Loucy (cell line): ENCODE measurements at regions not wholly inside any gene's neighbourhood (a gene's known extent, or its start where the extent isn't known, plus 50 kb on each side); places are given as distances from the start of the nearest gene placed in this dataset.

ENCODE experiments used
- H2AFZ ChIP-seq: fragments of 200-600 bp; sonication (generic); 2 replicates; pipeline ENCODE4 v1.6.0; 2016; ENCODE audit warnings: antibody characterized with exemption, mild to moderate bottlenecking, low read length, moderate library complexity
- H3F3A ChIP-seq: fragments of 200-600 bp; 2 replicates; pipeline ENCODE4 v1.6.0; 2016; ENCODE audit warnings: antibody characterized with exemption, low read depth, mild to moderate bottlenecking
- H3K27me3 ChIP-seq: fragments of 200-600 bp; sonication (generic); 2 replicates; pipeline ENCODE4 v1.6.1; 2014; ENCODE audit warnings: low read length, mild to moderate bottlenecking; ENCODE audit not compliant: insufficient read depth, poor library complexity, severe bottlenecking
- H3K36me3 ChIP-seq: fragments of 200-600 bp; sonication (generic); 2 replicates; pipeline ENCODE4 v1.6.1; 2016; ENCODE audit warnings: low read length; ENCODE audit not compliant: insufficient read depth
- H3K4me1 ChIP-seq: fragments of 200-600 bp; sonication (generic); 2 replicates; pipeline ENCODE4 v1.5.1; 2014; ENCODE audit warnings: low read length, mild to moderate bottlenecking; ENCODE audit not compliant: insufficient read depth, poor library complexity, severe bottlenecking
- H3K4me2 ChIP-seq: fragments of 200-600 bp; sonication (generic); 2 replicates; pipeline ENCODE4 v1.6.0; 2014; ENCODE audit warnings: antibody characterized with exemption, low read length, low read depth, mild to moderate bottlenecking; ENCODE audit not compliant: poor library complexity, severe bottlenecking
- H3K4me3 ChIP-seq: fragments of 200-600 bp; sonication (generic); 2 replicates; pipeline ENCODE4 v1.5.1; 2014; ENCODE audit warnings: low read length, mild to moderate bottlenecking, mixed read lengths; ENCODE audit not compliant: poor library complexity, severe bottlenecking
- H3K79me2 ChIP-seq: fragments of 200-600 bp; sonication (generic); 2 replicates; pipeline ENCODE4 v1.6.1; 2014; ENCODE audit warnings: low read length; ENCODE audit not compliant: insufficient read depth
- H3K9ac ChIP-seq: fragments of 200-600 bp; sonication (generic); 2 replicates; pipeline ENCODE4 v1.6.0; 2014; ENCODE audit warnings: mild to moderate bottlenecking, low read depth, low read length, moderate library complexity; ENCODE audit not compliant: poor library complexity, severe bottlenecking
- H3K9me2 ChIP-seq: fragments of 200-600 bp; sonication (generic); replicated peaks from 2 replicates; pipeline ENCODE4 v1.6.1; 2016; ENCODE audit warnings: low read depth, low read length, mixed read lengths
- H3K9me3 ChIP-seq: fragments of 200-600 bp; sonication (generic); 2 replicates; pipeline ENCODE4 v1.6.1; 2014; ENCODE audit warnings: mild to moderate bottlenecking, antibody characterized with exemption, low read length, low read depth; ENCODE audit not compliant: insufficient read depth
- H4K20me1 ChIP-seq: fragments of 200-600 bp; sonication (generic); 2 replicates; pipeline ENCODE4 v1.6.0; 2014; ENCODE audit warnings: antibody characterized with exemption, low read length, mild to moderate bottlenecking; ENCODE audit not compliant: insufficient read depth, poor library complexity, severe bottlenecking
- CTCF ChIP-seq: fragments of 200-600 bp; sonication (generic); conservative IDR thresholded peaks from 2 replicates; pipeline ENCODE4 v1.5.1; 2014; ENCODE audit warnings: mild to moderate bottlenecking, antibody characterized with exemption, low read length
- EZH2phosphoT487 ChIP-seq: fragments of 200-600 bp; IDR thresholded peaks from 2 replicates; pipeline ENCODE4 v1.6.1; 2018; ENCODE audit warnings: antibody characterized with exemption, mild to moderate bottlenecking, moderate library complexity, borderline replicate concordance

GRCh38 chr6:11858439-11858838 lies 79.8 kb upstream of the ADTRP start:
- H3K9me2 ChIP-seq, result no peaks in the 10 kb centered on the region
- H3F3A ChIP-seq, result no peaks in the 10 kb centered on the region
- no peak overlapping the region for H3K9ac ChIP-seq
- no peaks in the 10 kb centered on the region for H3K27me3 ChIP-seq
- 0 out of 2 replicates have a peak, but pooled peaks cover 2% of the 10 kb centered on the region for H3K9me3 ChIP-seq
- H3K79me2 ChIP-seq, result no peaks in the 10 kb centered on the region
- H2AFZ ChIP-seq, result no peak overlapping the region
- H4K20me1 ChIP-seq, result no peaks in the 10 kb centered on the region
- no peaks in the 10 kb centered on the region for H3K4me1 ChIP-seq
- no peak overlapping the region for H3K4me3 ChIP-seq
- H3K4me2 ChIP-seq, result no peak overlapping the region
- TF ChIP-seq EZH2phosphoT487, result no peak
- no peak for TF ChIP-seq CTCF
- no peaks in the 10 kb centered on the region for H3K36me3 ChIP-seq

- H3K36me3 ChIP-seq, result no peaks in the 10 kb centered on the region
- no peak overlapping the region for H3K9ac ChIP-seq
- H3K4me2 ChIP-seq, result no peak overlapping the region
- H3K4me1 ChIP-seq, result no peaks in the 10 kb centered on the region
- H4K20me1 ChIP-seq, result no peaks in the 10 kb centered on the region
- no peaks in the 10 kb centered on the region for H3K79me2 ChIP-seq
- no peak overlapping the region for H2AFZ ChIP-seq
- no peaks in the 10 kb centered on the region for H3K9me3 ChIP-seq
- no peak overlapping the region for H3K4me3 ChIP-seq
- no peak for TF ChIP-seq EZH2phosphoT487
- no peak for TF ChIP-seq CTCF
- no peaks in the 10 kb centered on the region for H3K27me3 ChIP-seq
- H3K9me2 ChIP-seq, result no peaks in the 10 kb centered on the region
- no peaks in the 10 kb centered on the region for H3F3A ChIP-seq
Observed at GRCh38 chr6:11855743-11856142, 77.1 kb upstream of the ADTRP start.

GRCh38 chr6:11854408-11855165 lies 76.0 kb upstream of the ADTRP start:
- no peaks in the 10 kb centered on the region for H3K4me1 ChIP-seq
- H3K9me3 ChIP-seq, result no peaks in the 10 kb centered on the region
- no peak overlapping the region for H3K9ac ChIP-seq
- no peaks in the 10 kb centered on the region for H3K9me2 ChIP-seq
- H3K4me2 ChIP-seq, result no peak overlapping the region
- H3K79me2 ChIP-seq, result no peaks in the 10 kb centered on the region
- no peaks in the 10 kb centered on the region for H3K36me3 ChIP-seq
- H4K20me1 ChIP-seq, result no peaks in the 10 kb centered on the region
- H2AFZ ChIP-seq, result no peak overlapping the region
- TF ChIP-seq EZH2phosphoT487, result no peak
- no peak for TF ChIP-seq CTCF
- H3K27me3 ChIP-seq, result no peaks in the 10 kb centered on the region
- H3K4me3 ChIP-seq, result no peak overlapping the region
- H3F3A ChIP-seq, result no peaks in the 10 kb centered on the region
